Stomach (tissue), 4 donors: ENCODE measurements at regions not wholly inside any gene's neighbourhood (a gene's known extent, or its start where the extent isn't known, plus 50 kb on each side); places are given as distances from the start of the nearest gene placed in this dataset.
"Not testable (repeated sequence)": the region's sequence is repeated elsewhere in the genome, so short reads cannot be mapped to it uniquely, and the experiment has no call there.

Experiments
- EP300 ChIP-seq: sonication (generic); formaldehyde crosslinking; IDR thresholded peaks from one replicate; pipeline ENCODE4 v1.6.1; 2017; ENCODE audit warnings: antibody characterized with exemption
- POLR2A ChIP-seq, 4 donors: fragments of 450-650 bp; IDR thresholded peaks; one replicate each; pipeline ENCODE4 v1.6.1; 2016; ENCODE audit warnings: antibody characterized with exemption in 4 of 4, control low read depth in 2 of 4, mild to moderate bottlenecking in 1 of 4, moderate library complexity in 1 of 4

DNA sequence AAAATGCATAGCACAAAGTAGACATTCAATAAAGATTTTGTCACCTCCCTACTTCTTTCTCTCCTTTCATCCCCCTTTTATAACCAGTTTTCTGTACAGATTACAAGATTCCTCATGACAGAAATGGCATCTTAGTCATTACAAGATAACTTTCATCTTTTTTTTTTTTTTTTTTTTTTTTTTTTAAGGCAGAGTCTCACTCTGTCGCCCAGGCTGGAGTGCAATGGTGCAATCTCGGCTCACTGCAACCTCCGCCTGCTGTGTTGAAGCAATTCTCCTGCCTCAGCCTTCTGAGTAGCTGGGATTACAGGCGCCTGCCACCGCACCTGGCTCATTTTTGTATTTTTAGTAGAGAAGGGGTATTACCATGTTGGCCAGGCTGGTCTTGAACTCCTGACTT, 75.2 kb upstream of the TMC1 start:
- not testable (repeated sequence) for TF ChIP-seq POLR2A (IDR thresholded peaks at IDR 0.05); EP300
